Astrocyte (in vitro differentiated cells and primary cell): ENCODE measurements at regions not wholly inside any gene's neighbourhood (a gene's known extent, or its start where the extent isn't known, plus 50 kb on each side); places are given as distances from the start of the nearest gene placed in this dataset.

Source experiments
- DNase-seq: peaks from one replicate; pipeline ENCODE4 v3.0.0-alpha.2; 2010; ENCODE audit warnings: low read depth
- FAIRE-seq: peaks from 2 replicates; lab custom pipeline; 2011; peaks lifted over from hg19 to GRCh38; lab: Jason Lieb, UNC
- H2AFZ ChIP-seq: 2 replicates; pipeline ENCODE4 v1.6.0; 2012; ENCODE audit warnings: low read depth, low read length, inconsistent platforms
- H3K27ac ChIP-seq: 2 replicates; pipeline ENCODE4 v1.5.1; 2011; ENCODE audit warnings: low read depth, low read length, inconsistent platforms
- H3K27me3 ChIP-seq: 2 replicates; pipeline ENCODE4 v1.6.0; 2011; ENCODE audit warnings: low read length, inconsistent platforms; ENCODE audit not compliant: insufficient read depth
- H3K36me3 ChIP-seq: 2 replicates; pipeline ENCODE4 v1.5.1; 2011; ENCODE audit warnings: low read length, inconsistent platforms; ENCODE audit not compliant: insufficient read depth
- H3K4me1 ChIP-seq: 2 replicates; pipeline ENCODE4 v1.5.1; 2011; ENCODE audit warnings: low read length, inconsistent platforms; ENCODE audit not compliant: insufficient read depth
- H3K4me2 ChIP-seq: 2 replicates; pipeline ENCODE4 v1.6.0; 2012; ENCODE audit warnings: low read length, inconsistent platforms
- H3K4me3 ChIP-seq: 2 replicates; pipeline ENCODE4 v1.5.1; 2011; ENCODE audit warnings: low read depth, mild to moderate bottlenecking, low read length, inconsistent platforms; ENCODE audit not compliant: insufficient read depth
- H3K79me2 ChIP-seq: 2 replicates; pipeline ENCODE4 v1.6.0; 2012; ENCODE audit warnings: mild to moderate bottlenecking, low read length, inconsistent platforms; ENCODE audit not compliant: insufficient read depth
- H3K9ac ChIP-seq: 2 replicates; pipeline ENCODE4 v1.6.0; 2012; ENCODE audit warnings: mild to moderate bottlenecking, low read length, inconsistent platforms
- H3K9me3 ChIP-seq: 2 replicates; pipeline ENCODE4 v1.5.1; 2012; ENCODE audit warnings: low read depth, mild to moderate bottlenecking, low read length, inconsistent platforms; ENCODE audit not compliant: insufficient read depth
- H4K20me1 ChIP-seq: 2 replicates; pipeline ENCODE4 v1.6.0; 2012; ENCODE audit warnings: low read length, inconsistent platforms; ENCODE audit not compliant: insufficient read depth
- H3K27ac Mint-ChIP-seq: one replicate; pipeline ENCODE4 v1.8.0; 2021; ENCODE audit warnings: mild to moderate bottlenecking, mixed read lengths; ENCODE audit not compliant: unreplicated experiment
- H3K27me3 Mint-ChIP-seq: one replicate; pipeline ENCODE4 v1.8.0; 2021; ENCODE audit warnings: low read depth, mixed read lengths; ENCODE audit not compliant: unreplicated experiment
- H3K36me3 Mint-ChIP-seq: one replicate; pipeline ENCODE4 v1.8.0; 2021; ENCODE audit warnings: low read depth, mixed read lengths; ENCODE audit not compliant: unreplicated experiment
- H3K4me1 Mint-ChIP-seq: one replicate; pipeline ENCODE4 v1.8.0; 2021; ENCODE audit warnings: low read depth, mixed read lengths; ENCODE audit not compliant: unreplicated experiment
- H3K4me3 Mint-ChIP-seq: one replicate; pipeline ENCODE4 v1.8.0; 2021; ENCODE audit warnings: mild to moderate bottlenecking, moderate library complexity, mixed read lengths; ENCODE audit not compliant: unreplicated experiment
- H3K9me3 Mint-ChIP-seq: one replicate; pipeline ENCODE4 v1.8.0; 2021; ENCODE audit warnings: mild to moderate bottlenecking, mixed read lengths; ENCODE audit not compliant: unreplicated experiment
- EZH2 ChIP-seq: IDR thresholded peaks from 2 replicates; pipeline ENCODE4 v1.6.1; 2012; ENCODE audit warnings: mild to moderate bottlenecking, low read length, inconsistent platforms; ENCODE audit not compliant: insufficient read depth
- TF ChIP-seq, protein P1 (sequence below): IDR thresholded peaks from 2 replicates; pipeline ENCODE4 v1.5.1; 2011; ENCODE audit warnings: low read depth, mild to moderate bottlenecking, inconsistent platforms, low read length, moderate library complexity; ENCODE audit not compliant: insufficient read depth

DNA sequence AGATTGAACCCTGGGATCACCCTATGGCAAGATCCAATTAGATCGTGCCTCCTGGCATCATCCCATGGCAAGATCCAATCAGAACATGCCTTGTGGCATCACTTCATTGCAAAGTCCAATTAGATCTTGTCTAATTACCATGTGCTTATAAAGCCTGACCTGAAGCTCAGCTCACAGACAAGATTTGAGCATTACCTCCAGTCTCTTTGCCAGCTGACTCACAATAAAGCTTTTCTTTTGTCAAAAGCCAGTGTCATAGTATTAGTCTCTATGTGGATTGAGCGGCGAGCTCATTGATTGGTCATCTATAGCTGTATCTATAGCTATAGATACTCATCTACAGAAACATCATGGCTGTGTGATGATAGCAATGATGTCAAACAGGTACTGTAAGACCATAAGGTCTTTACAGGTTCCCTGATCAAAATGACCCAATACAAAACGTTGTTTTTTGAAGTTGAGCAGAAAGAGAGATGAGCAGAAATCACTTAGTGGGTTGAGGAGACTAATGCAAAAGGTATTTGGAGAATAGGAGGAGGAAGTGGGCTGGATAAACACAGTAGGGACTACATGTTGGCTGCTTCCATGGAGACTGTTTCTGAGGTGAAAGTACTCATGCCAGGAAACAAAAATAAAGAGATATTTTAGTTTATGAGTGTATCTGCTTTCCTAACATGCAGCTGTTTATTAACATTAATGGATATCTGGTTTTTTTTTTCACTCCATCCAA is 545.9 kb upstream of the AMELY start:
- no peaks in the 10 kb centered on the region for H4K20me1 ChIP-seq
- peak overlapping the region; percentile 62 for H3K9ac ChIP-seq
- peak overlapping the region; percentile 71 for H3K4me2 ChIP-seq
- H3K27ac Mint-ChIP-seq = peak overlapping the region; percentile 92
- H3K9me3 Mint-ChIP-seq = peaks cover 11% of the 10 kb centered on the region
- TF ChIP-seq, protein P1, sequence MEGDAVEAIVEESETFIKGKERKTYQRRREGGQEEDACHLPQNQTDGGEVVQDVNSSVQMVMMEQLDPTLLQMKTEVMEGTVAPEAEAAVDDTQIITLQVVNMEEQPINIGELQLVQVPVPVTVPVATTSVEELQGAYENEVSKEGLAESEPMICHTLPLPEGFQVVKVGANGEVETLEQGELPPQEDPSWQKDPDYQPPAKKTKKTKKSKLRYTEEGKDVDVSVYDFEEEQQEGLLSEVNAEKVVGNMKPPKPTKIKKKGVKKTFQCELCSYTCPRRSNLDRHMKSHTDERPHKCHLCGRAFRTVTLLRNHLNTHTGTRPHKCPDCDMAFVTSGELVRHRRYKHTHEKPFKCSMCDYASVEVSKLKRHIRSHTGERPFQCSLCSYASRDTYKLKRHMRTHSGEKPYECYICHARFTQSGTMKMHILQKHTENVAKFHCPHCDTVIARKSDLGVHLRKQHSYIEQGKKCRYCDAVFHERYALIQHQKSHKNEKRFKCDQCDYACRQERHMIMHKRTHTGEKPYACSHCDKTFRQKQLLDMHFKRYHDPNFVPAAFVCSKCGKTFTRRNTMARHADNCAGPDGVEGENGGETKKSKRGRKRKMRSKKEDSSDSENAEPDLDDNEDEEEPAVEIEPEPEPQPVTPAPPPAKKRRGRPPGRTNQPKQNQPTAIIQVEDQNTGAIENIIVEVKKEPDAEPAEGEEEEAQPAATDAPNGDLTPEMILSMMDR = no peak
- no peak for TF ChIP-seq EZH2
- peaks cover 35% of the 10 kb centered on the region for H3K4me1 ChIP-seq
- no peaks in the 10 kb centered on the region for H3K36me3 ChIP-seq
- no peaks in the 10 kb centered on the region for H3K79me2 ChIP-seq
- no peak overlapping the region for H3K4me3 ChIP-seq
- H3K27me3 Mint-ChIP-seq = no peaks in the 10 kb centered on the region
- H3K27me3 ChIP-seq = no peaks in the 10 kb centered on the region
- H2AFZ ChIP-seq = no peak overlapping the region
- H3K4me3 Mint-ChIP-seq = no peak overlapping the region
- peaks cover 3% of the 10 kb centered on the region for H3K36me3 Mint-ChIP-seq
- FAIRE-seq = no peak
- H3K4me1 Mint-ChIP-seq = peaks cover 38% of the 10 kb centered on the region
- H3K9me3 ChIP-seq = peaks cover 3% of the 10 kb centered on the region
- DNase-seq = no peak
- peak overlapping the region; percentile 88 for H3K27ac ChIP-seq

DNA sequence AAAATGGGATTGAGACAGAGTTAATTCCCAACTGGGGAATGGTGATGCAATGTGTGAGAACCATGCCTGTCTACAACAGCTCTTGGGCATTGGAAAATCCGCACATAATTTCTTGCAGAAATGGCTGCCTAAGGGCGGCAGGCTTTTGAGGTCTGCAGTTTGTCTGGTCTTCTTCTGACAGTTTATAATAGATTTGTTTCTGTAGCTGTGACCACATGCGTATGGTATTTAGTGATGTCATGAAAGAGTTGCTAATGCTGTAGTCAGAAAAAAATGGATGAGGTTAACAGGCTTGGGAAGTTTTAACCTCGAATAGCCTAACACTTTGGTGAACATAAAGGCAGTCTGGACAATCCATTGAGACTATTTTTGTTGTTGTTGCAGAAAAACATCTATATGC is 544.1 kb upstream of the AMELY start:
- no peak overlapping the region for H2AFZ ChIP-seq
- no peaks in the 10 kb centered on the region for H4K20me1 ChIP-seq
- H3K27ac Mint-ChIP-seq = peak overlapping the region; percentile 83
- peak overlapping the region; percentile 88 for H3K27ac ChIP-seq
- peaks cover 3% of the 10 kb centered on the region for H3K9me3 ChIP-seq
- H3K36me3 ChIP-seq = no peaks in the 10 kb centered on the region
- H3K4me3 ChIP-seq = no peak overlapping the region
- DNase-seq (no peak), FAIRE-seq (no peak)
- peaks cover 11% of the 10 kb centered on the region for H3K9me3 Mint-ChIP-seq
- no peaks in the 10 kb centered on the region for H3K79me2 ChIP-seq
- no peak overlapping the region for H3K4me3 Mint-ChIP-seq
- no peak for TF ChIP-seq EZH2
- TF ChIP-seq, protein P1 = no peak
- no peaks in the 10 kb centered on the region for H3K27me3 ChIP-seq
- no peak overlapping the region for H3K4me2 ChIP-seq
- H3K4me1 ChIP-seq = peaks cover 25% of the 10 kb centered on the region
- H3K9ac ChIP-seq = peak overlapping the region; percentile 63
- peaks cover 26% of the 10 kb centered on the region for H3K4me1 Mint-ChIP-seq
- no peaks in the 10 kb centered on the region for H3K27me3 Mint-ChIP-seq
- peaks cover 3% of the 10 kb centered on the region for H3K36me3 Mint-ChIP-seq

DNA sequence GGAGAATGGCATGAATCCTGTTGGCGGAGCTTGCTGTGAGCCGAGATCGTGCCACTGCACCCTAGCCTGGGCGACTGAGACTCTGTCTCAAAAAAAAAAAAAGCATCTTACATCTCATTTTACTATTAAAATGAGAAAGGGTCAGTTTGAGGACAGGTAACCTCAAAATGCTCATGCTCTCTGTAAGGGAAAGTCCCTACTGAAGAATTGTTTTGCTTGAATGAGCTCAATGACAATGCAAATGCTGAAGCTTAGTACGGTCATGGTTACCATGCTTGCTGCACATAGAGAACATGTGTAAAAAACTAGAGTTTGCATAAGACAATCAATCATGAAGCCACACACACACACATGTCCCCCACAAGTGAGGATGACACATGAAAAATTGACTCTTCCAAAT is 541.8 kb upstream of the AMELY start:
- Histone ChIP-seq H2AFZ (no peak overlapping the region), H3K79me2 (no peaks in the 10 kb centered on the region), H3K4me1 (peaks cover 16% of the 10 kb centered on the region), H3K27ac (no peak overlapping the region), H3K27me3 (no peaks in the 10 kb centered on the region), H3K9me3 (no peaks in the 10 kb centered on the region), H3K4me3 (no peak overlapping the region), H3K4me2 (no peak overlapping the region), H3K36me3 (no peaks in the 10 kb centered on the region), H4K20me1 (no peaks in the 10 kb centered on the region), H3K9ac (no peak overlapping the region)
- Mint-ChIP-seq H3K36me3 (peaks cover 3% of the 10 kb centered on the region), H3K9me3 (peaks cover 4% of the 10 kb centered on the region), H3K27me3 (no peaks in the 10 kb centered on the region), H3K4me3 (no peak overlapping the region), H3K4me1 (peaks cover 12% of the 10 kb centered on the region), H3K27ac (no peak overlapping the region)
- DNase-seq (no peak), FAIRE-seq (no peak)
- TF ChIP-seq, protein P1 = no peak
- TF ChIP-seq EZH2 = no peak
